ENCODE measurements at regions not wholly inside any gene's neighbourhood (a gene's known extent, or its start where the extent isn't known, plus 50 kb on each side); places are given as distances from the start of the nearest gene placed in this dataset.
"Not testable (repeated sequence)": the region's sequence is repeated elsewhere in the genome, so short reads cannot be mapped to it uniquely, and the experiment has no call there.

DNA sequence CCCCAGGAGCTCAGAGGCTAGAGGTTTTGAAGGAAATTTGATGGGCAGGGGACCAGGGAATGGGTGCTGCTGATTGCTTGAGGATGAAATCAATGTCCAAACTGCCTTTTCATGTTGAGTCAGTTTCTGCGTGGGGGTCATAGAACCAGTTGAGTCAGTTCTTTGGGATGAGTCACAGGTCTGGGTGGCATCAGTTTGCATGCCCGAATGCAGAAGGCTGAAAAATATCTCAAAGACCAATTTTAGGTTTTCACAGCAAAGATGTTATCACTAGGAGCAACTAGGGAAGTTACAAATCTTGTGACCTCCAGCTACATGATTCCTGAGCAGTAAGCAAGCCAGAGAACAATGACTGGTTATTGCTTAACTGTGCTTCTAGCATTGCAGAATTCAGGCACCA, 1135.1 kb upstream of the CRIM1 start:
- DNase-seq (ENCODE audit: low read depth in 2 of 3, low spot score in 2 of 3), result no peak

DNA sequence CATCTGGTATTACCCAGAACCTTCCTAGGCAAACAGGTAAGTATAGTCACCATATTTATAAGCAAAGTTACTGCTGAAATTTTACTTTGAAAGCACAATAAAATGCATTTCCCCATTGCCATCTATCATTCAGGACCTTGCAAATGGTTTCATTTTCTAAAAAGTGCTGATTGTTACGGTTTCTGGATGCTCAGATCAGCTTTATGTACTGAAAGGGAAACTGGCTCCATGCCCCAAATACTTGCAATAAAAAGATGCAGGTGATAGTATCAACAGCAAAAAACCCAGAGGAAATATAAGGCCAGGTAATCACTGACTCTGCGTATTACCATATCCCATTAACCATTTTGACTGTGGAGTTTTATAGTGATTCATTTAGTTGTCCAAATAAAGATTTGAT, 1150.7 kb upstream of the CRIM1 start:
- no peak for DNase-seq (ENCODE audit: low read depth in 2 of 3, low spot score in 2 of 3)

DNA sequence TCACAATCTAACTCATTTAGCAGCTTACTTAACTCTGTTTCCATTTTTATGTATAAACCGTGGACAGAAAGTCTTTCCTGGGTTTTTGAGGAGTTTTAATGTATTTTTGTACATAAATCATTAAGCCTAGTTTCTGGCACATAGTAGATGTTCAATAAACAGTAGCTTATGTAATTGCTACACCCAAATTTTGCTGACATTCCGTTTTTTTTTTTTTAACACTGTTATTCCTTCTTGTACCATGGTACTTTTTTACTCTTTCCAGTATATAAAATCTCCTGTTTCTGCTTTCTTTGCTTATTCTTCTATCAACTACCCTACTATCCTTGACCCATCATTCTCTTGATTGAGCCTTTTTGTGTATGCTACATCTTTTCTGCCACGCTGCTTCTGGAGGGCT, 1151.3 kb upstream of the CRIM1 start:
- DNase-seq (ENCODE audit: low read depth in 2 of 3, low spot score in 2 of 3), result no peak

DNA sequence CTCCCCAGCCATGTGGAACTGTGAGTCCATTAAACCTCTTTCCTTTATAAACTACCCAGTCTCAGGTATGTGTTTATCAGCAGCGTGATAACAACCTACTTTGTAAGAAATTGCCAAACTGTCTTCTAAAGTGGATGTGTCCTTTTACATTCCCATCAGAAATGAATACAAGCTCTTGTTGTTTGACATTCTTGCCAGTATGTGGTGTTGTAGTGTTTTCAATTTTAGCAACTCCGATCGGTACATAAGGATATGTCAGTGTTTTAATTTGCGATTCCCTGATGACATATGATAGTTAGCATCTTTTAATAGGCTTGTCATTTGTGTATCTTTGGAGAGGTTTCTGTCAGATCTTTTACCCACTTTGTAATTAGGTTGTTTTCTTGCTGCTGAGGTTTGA, 1156.3 kb upstream of the CRIM1 start:
- no peak for DNase-seq (ENCODE audit: low read depth in 2 of 3, low spot score in 2 of 3)

DNA sequence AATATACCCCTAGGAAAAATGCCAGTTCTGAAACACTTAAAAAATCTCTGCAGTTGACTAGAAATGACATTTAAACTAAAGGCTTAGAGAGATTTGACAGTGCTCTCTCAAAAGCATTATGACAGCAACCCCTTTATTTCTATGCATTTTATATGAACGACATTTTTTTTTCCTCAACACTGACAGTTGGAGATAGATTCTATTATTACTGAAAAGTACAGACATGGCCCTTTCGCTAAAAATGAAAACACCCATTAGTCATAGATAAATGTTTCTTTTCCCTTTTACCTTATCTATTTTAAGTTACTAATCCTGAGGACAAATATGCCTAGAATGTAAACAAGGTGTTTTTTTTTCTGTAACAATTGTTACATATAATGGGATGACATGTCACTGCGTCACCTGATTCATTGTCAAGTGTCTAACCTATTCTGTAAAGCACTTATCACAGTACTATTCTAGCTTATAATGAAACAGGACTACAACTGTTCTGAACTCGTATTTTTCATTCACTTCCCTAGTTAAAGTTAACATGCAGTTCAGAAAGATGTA, 1169.6 kb upstream of the CRIM1 start:
- no peak for DNase-seq (ENCODE audit: low read depth in 2 of 3, low spot score in 2 of 3)

DNA sequence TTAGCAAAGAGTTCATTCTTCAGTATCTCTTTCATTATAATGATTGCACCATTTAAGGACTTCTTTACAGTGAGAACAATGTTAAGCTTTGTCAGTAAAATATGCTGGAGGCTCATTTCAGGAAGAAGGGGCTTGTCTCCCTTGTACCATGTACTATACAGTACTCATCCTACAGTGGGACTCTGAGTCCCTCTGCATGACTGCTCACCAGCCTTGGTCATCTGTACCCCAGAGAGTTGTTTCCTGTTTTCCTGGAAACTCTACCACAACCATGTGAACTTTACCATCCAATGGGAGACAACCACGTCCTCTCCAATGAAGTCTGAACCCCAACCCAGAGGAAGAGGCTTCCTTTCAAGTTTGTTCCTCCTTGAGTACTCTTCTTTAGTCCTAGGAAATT, 1171.1 kb upstream of the CRIM1 start:
- no peak for DNase-seq (ENCODE audit: low read depth in 2 of 3, low spot score in 2 of 3)

DNA sequence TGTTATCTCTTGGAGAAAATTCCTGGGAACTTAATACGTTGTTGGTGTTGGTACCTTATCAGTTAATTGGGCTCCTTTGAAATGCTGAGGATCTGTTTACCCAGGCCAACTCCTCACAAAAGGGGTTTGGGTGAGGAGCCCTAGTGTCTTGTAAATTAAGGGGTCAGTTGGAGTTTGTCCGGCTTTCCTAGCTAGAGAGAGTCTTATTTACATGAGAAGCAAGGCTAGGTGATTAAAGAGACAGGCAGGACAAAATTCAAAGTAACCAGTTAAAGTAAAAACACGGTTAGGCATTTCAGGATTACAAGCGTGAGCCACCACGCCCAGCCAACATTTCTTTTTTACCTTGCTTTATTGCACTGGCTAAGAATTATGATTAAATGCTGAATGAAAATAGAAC, 1178.9 kb upstream of the CRIM1 start:
- DNase-seq (ENCODE audit: low read depth in 2 of 3, low spot score in 2 of 3), result not testable (repeated sequence)

DNA sequence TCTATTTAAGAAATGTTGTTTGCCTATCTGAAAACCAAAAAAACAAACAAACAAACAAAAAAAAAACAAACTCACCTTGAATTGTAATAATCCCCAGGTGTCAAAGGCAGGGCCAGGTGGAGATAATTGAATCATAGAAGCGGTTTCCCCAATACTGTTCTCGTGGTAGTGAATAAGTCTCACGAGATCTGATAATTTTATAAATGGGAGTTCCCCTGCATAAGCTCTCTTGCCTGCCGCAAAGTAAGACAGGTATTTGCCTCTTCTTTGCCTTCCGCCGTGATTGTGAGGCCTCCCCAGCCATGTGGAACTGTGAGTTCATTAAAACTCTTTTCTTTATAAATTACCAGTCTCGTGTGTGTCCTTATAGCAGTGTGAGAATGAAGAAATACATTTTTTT, 1180.7 kb upstream of the CRIM1 start:
- DNase-seq (ENCODE audit: low read depth in 2 of 3, low spot score in 2 of 3), result no peak

DNA sequence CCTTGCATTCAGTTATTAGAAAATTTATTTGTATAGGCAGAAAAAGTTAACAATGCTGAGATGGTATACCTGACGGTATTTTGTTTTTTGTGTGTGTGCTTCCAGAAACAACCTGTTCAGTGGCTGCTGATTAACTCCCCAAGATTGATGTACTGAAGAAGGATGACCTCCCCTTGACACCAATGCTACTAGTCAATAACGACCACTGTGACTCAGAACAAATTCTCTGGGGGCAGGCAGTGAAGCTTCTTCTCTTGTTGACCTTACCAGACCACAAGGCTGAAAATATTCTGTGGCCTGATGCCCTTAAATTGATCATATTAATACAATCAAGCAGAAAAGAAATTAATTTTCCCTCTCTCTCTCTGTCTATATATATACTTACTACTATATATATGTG, 1182.9 kb upstream of the CRIM1 start:
- no peak for DNase-seq (ENCODE audit: low read depth in 2 of 3, low spot score in 2 of 3)

DNA sequence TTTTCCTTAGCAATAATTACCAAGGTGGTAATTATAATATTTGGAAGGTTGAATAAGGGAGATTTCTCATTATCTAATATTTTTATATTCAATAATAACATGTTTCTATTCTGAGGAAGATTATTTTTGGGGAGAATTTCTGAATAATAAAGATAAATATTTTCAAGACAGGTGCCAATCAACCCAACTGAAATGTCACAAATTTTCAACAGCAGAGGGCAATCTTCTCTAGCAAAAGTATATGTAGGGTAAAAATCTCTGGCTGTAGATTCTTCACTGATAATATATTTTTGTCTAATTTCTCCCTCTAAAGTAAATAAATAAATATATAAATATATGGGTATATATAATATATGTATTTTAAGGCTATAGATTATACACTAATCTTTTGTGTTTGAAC, 1187.2 kb upstream of the CRIM1 start:
- DNase-seq (ENCODE audit: low read depth in 2 of 3, low spot score in 2 of 3), result no peak

DNA sequence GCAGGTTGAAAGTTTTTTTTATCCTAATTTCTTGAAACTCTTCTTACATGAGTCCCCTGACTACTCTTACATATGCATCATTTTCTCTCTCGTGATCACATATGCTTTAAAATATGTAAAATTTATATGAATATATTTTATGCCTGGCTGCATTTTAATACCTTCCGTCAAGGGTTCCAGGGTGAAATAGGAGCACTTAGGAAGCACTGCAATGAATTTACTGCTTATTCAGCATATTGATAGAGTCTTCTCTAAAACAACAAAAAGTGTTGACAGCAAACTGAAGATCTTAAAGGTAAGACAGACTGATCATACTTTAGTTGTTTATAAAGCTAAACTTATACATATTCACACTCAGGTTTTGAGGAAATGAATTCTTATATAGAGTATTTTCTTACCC, 1191.6 kb upstream of the CRIM1 start:
- DNase-seq (ENCODE audit: low read depth in 2 of 3, low spot score in 2 of 3), result no peak

DNA sequence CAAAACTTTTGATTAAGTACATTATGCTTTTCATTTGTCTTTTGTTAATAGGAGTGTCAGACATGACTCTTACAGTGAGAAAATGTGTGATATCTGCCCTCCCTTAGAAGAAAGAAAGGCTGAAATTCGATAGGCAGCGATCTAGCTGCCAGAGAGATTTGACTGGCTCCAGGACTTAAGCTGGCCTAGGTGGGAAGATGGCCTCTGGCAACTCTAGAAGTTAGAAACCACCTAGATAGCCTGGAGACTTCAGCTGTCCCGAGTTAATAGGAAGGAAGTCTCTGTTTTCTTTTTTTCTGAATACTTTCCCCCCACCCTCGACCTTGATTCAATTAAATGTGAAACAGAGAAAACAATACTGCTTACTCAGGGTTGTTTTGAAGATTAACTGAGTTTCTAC, 1194.7 kb upstream of the CRIM1 start:
- no peak for DNase-seq (ENCODE audit: low read depth in 2 of 3, low spot score in 2 of 3)

DNA sequence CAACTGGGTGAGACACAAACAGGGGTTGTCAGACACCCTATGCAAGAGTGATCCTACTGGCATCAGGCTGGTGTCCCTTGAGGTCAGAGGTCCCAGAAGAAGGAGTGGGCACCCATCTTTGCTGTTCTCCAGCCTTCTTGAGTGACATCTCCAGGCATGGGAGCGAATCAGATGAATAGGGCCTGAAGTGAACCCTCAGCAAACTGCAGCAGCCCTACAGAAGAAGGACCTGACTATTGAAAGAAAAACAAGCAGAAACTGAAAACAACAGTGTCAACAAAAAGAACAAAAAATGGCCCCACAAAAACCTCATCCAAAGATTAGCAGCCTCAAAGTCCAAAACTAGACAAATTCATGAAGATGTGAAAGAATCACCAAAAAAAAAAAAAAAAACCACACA, 1229.7 kb upstream of the CRIM1 start:
- no peak for DNase-seq (ENCODE audit: low read depth in 2 of 3, low spot score in 2 of 3)

DNA sequence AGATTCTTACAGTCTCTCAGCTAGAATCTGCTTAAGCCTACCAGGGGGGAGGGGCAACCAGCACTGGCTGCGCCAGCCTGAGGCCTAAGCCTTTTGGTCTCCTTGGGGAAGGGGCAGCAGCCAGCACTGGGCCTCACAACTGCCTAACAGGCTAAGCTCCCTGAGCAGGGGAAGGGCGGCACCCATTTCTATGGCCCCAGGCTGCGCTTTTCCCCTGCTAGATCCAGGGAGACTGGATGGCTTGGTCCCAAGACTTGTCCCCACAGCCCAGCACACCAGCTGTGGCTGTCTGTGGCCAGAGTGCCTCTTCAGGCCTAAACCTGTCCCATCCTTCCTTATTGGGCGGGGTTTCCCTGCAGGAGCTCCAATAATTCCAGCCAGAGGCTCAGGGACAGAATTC, 1230.3 kb upstream of the CRIM1 start:
- DNase-seq (ENCODE audit: low read depth in 2 of 3, low spot score in 2 of 3), result no peak

DNA sequence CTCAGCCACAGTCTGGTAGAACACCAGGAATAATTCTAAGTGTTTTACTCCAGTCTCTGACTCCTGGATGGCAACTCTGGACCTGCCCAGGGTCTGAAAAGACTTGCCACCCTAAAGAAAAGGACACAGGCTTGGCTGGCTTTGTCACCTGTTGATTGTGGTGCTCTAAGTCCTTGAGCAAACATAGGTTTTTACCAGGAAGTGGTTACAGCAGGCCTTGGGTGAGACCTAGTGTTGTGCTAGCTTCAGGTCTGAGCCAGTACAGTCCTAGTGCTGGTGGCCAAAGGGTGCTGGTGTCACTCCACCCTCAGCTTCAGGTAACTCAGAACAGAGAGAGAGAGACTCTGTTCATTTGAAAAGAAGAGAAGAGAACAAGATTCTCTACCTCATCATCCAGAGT, 1239.4 kb upstream of the CRIM1 start:
- DNase-seq (ENCODE audit: low read depth in 2 of 3, low spot score in 2 of 3), result no peak

DNA sequence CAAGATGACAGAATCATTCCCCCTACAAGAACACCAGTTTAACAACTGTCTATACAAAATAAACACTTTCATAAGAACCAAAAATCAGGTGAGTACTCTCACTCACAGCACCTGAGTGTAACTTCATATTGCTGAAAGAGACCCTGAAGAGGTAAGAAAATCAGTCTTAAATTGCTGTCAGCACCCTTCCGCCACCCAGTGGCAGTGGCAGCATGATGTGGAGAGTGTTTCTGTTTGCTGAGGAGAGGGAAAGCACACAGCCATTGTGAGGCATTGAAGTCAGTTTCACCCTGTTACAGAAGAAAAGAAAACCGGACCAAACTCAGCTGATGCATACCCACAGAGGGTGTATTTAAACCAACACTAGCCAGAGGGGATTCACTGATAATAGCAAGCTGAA, 1240.8 kb upstream of the CRIM1 start:
- no peak for DNase-seq (ENCODE audit: low read depth in 2 of 3, low spot score in 2 of 3)

DNA sequence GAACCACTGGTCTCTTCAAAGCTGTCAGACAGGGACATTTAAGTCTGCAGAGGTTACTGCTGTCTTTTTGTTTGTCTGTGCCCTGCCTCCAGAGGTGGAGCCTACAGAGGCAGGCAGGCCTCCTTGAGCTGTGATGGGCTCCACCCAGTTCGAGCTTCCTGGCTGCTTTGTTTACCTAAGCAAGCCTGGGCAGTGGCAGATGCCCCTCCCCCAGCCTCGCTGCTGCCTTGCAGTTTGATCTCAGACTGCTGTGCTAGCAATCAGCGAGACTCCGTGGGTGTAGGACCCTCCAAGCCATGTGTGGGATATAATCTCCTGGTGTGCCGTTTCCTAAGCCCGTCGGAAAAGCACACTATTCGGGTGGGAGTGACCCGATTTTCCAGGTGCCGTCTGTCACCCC, 1243.2 kb upstream of the CRIM1 start:
- not testable (repeated sequence) for DNase-seq (ENCODE audit: low read depth in 2 of 3, low spot score in 2 of 3)

DNA sequence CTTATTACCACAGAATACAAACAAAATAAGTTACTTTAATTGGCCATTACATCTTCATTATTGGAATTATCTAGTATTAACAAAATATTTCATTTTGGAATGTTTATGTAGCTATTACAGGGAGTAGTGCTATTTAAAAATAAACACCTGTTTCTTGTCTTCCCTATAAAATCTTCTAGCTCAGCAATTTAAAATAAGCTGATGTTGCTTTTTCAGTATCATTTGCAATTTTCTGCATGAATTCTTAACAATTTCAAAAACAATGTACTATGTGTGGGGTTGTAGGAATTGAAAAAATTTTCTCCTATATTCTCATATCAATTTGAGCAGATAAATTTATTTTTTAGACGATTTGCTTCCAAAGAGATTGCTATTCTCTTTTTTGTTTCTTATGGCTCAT, 1251.3 kb upstream of the CRIM1 start:
- DNase-seq (ENCODE audit: low read depth in 2 of 3, low spot score in 2 of 3), result no peak

DNA sequence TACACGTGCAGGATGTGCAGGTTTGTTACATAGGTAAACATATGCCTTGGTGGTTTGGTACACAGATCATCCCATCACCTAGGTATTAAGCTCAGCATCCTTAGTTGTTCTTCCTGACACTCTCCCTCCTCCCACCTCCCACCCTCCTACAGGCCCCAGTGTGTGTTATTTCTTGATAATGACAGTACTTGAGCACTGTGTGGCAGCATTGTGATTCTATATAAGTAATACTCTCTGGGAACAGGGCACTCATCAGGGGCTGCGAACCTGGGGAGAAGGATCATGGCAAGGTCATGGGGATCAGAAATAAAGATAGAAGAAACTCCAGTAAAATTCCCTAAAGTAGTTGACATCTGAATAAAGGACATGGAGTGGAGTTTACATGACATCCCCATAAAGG, 1256.2 kb upstream of the CRIM1 start:
- DNase-seq (ENCODE audit: low read depth in 2 of 3, low spot score in 2 of 3), result no peak

DNA sequence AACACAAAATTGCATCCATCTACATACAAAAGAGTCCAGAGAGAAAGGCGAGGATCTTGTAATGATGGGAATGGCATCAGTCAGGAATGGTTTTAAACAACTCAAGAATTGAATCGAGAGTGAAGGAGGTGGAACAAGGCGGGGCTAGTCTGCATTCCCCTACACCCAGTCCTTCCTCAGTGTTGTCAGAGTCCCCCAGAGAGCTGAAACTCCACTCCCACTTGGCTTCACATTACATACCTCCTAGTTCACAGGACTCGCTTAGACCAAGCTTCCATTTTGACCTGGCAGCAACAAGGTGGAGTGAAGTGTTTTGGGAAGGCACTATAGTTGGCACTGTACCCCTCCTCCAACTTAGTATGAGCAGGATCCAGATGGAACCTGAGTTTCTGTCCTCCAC, 1273.5 kb upstream of the CRIM1 start:
- DNase-seq (ENCODE audit: low read depth in 2 of 3, low spot score in 2 of 3), result no peak

DNA sequence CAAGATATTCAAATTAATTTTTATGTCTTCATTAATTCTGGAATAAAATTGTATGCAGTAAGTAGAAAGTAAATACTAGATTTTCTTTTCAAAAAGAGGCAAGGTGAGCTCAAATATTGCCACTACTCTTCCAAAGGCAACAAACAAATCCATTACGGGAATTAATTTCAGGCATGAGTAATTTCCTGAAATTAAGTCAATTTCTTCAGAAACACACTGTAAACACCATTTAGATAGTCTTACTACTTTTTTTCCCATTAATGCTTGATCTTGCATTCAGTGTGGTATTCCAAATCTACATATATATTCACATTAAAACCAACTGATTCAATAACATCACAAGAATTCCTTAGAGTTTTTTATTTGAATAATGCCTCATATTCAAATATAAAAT, 1274.0 kb upstream of the CRIM1 start:
- DNase-seq (ENCODE audit: low read depth in 2 of 3, low spot score in 2 of 3), result no peak

DNA sequence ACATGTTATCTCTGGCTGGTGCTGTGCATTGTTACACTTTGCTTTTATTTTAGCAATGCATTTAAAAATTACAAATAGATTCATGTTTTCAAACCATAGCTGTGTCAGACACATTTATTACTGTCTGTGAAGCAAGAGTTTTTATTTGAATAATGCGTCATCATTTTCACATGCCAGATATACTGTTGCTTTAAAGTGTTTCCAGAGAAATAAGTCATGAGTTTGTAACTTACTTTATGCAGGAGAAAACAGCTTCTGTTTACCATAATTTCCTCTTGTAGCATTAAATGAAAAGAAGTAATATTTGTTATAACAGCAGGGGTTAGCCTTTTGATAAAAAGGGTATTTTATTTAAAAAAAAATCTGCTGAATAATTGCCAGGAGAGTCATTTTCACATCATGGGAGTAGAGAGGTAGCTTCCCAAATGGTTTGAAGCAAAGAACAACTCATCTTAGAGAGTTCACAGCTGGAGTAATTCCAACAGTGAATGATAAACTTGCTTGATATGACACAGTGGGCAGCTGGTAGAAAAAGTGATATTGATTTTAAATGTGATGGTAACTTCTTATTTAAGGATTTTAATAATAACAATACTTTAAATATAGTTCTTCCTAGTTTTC, 1274.5 kb upstream of the CRIM1 start:
- no peak for DNase-seq (ENCODE audit: low read depth in 2 of 3, low spot score in 2 of 3)

DNA sequence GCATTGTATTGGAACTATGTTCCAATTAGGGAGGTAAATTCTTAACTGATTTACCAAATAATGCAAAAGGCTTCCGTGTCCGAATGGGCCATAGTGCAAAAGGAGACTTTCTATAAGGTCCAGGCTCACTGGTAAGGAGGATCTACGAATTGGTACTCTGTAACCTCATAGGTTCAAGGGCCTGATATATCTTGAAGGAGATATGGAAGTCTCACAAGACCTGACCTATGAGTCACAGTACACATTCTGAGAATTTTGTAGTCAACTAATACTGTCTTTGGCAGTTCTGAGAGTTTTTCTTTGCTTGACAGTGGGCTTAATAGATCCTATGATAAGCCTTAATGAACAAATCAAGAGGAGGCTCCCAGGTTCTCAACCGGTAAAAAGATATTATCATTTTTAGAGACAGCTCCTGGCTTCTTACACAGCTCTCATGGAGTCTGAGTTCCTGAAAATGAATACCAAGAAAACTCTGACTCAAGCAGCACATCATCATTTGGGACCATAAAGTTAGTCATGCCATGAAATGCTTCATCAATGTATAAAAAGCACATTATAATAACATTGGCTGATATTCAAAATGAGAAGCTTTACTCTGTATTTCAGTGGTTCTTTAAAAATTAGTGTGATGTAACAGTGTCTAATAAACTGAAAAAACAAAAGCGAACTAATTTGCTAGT, 1275.2 kb upstream of the CRIM1 start:
- no peak for DNase-seq (ENCODE audit: low read depth in 2 of 3, low spot score in 2 of 3)
